Upper lobe of right lung (tissue), 1 donor: ENCODE measurements at regions not wholly inside any gene's neighbourhood (a gene's known extent, or its start where the extent isn't known, plus 50 kb on each side); places are given as distances from the start of the nearest gene placed in this dataset.
A peak's percentile ranks its signal among the peaks of the same experiment; 100 is the strongest.

ENCODE experiments used
- ATAC-seq: fragments of 200-7000 bp; cut with Tn5 transposase; one replicate; pipeline ENCODE4 v1.9.1; 2020; ENCODE audit warnings: mild to moderate bottlenecking, moderate library complexity
- DNase-seq: peaks from one replicate; pipeline ENCODE4 v3.0.0-alpha.2; 2020
- H3K27ac ChIP-seq: fragments of 200-600 bp; one replicate; pipeline ENCODE4 v1.8.0; 2022
- H3K27me3 ChIP-seq: fragments of 200-600 bp; one replicate; pipeline ENCODE4 v1.8.0; 2022; ENCODE audit warnings: mild to moderate bottlenecking
- H3K36me3 ChIP-seq: fragments of 200-600 bp; one replicate; pipeline ENCODE4 v1.8.0; 2022
- H3K4me1 ChIP-seq: fragments of 200-600 bp; one replicate; pipeline ENCODE4 v1.8.0; 2022
- H3K4me3 ChIP-seq: fragments of 200-600 bp; one replicate; pipeline ENCODE4 v1.8.0; 2022; ENCODE audit warnings: mild to moderate bottlenecking
- H3K9me3 ChIP-seq: fragments of 200-600 bp; one replicate; pipeline ENCODE4 v1.8.0; 2022
- intact Hi-C: fragments of 100-400 bp; cut with DNase I; formaldehyde crosslinking; loops from one replicate; pipeline ENCODE4 v1.11.0; 2022
- TF ChIP-seq, protein P1 (sequence below): fragments of 200-600 bp; IDR thresholded peaks from one replicate; pipeline ENCODE4 v1.8.0; 2022; ENCODE audit warnings: antibody characterized with exemption
- donor health status: DM: no; HTN: yes; CAD: no; lungs with severe emphysema.

DNA sequence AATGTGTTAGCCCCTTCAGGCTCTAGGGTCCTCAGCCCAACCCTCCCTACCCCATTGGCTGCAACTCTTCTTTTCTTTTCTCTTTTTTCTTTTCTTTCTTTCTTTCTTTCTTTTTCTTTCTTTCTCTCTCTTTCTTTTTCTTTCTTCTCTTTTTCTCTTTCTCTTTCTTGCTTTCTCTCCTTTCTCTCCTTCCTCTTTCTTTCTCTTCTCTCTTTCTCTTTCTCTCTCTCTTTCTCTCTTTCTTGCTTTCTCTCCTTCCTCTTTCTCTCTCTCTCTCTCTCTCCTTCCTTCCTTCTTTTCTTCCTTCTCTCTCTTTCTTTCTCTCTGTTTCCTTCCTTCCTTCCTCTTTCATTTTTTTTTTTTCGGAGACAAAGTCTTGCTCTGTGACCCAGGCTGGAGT is 458.9 kb downstream of the TYW1 start:
- Histone ChIP-seq H3K9me3 (no peaks in the 10 kb centered on the region), H3K36me3 (no peaks in the 10 kb centered on the region), H3K27ac (no peak overlapping the region), H3K4me1 (no peaks in the 10 kb centered on the region), H3K27me3 (no peaks in the 10 kb centered on the region), H3K4me3 (no peak overlapping the region)
- DNase-seq: no peak
- intact Hi-C loops: no loop called here
- ATAC-seq: no peak
- TF ChIP-seq, protein P1, sequence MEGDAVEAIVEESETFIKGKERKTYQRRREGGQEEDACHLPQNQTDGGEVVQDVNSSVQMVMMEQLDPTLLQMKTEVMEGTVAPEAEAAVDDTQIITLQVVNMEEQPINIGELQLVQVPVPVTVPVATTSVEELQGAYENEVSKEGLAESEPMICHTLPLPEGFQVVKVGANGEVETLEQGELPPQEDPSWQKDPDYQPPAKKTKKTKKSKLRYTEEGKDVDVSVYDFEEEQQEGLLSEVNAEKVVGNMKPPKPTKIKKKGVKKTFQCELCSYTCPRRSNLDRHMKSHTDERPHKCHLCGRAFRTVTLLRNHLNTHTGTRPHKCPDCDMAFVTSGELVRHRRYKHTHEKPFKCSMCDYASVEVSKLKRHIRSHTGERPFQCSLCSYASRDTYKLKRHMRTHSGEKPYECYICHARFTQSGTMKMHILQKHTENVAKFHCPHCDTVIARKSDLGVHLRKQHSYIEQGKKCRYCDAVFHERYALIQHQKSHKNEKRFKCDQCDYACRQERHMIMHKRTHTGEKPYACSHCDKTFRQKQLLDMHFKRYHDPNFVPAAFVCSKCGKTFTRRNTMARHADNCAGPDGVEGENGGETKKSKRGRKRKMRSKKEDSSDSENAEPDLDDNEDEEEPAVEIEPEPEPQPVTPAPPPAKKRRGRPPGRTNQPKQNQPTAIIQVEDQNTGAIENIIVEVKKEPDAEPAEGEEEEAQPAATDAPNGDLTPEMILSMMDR: no peak

DNA sequence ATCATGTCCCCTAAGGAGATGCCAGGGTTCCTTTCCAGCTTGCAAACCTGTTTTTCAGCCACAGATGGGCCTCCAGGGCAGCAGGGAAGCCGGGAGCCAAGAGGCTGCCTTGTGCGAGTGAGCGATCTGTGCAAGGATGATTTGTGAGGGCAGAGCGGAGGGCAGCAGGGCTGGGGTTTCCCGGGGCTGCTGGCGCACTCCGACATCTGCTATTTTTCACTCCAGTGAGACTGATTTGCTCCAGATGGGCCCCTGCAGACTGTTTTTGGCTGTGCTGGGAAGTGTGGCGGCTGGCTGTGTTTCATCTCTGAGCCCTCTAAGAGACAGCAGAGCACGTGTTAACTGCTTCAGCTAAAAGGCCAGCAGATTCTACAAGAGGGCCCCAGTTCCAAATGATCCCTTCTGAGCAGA is 466.2 kb downstream of the TYW1 start:
- no peak overlapping the region for H3K4me3 ChIP-seq
- H3K27ac ChIP-seq: no peak overlapping the region
- H3K36me3 ChIP-seq: no peaks in the 10 kb centered on the region
- DNase-seq (peak; percentile 67), ATAC-seq (peak; percentile 75)
- peaks cover 4% of the 10 kb centered on the region for H3K4me1 ChIP-seq
- H3K27me3 ChIP-seq: no peaks in the 10 kb centered on the region
- TF ChIP-seq, protein P1: no peak
- no peaks in the 10 kb centered on the region for H3K9me3 ChIP-seq
- intact Hi-C loops: no loop called here

DNA sequence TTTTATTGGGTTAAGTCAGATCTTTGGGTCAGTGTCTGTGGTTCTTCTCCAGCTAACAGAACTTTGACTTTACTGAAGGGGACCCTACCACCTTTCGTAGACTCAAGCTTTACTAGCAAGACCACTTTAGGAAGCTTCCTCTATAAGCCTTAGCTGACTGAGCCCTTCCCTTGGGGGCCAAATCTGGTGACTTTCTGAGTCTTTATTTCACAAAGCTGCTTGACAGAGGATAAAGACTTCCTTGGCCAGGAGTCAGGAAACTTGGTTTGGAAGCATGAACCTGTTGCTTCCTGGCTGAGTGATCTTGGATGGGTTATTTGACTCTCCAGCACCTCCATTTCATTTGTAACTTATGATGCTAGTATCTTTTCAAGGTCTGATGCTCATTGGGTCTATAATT is 466.7 kb downstream of the TYW1 start:
- Histone ChIP-seq H3K36me3 (no peaks in the 10 kb centered on the region), H3K27me3 (no peaks in the 10 kb centered on the region), H3K4me3 (no peak overlapping the region), H3K9me3 (no peaks in the 10 kb centered on the region), H3K4me1 (peaks cover 4% of the 10 kb centered on the region), H3K27ac (no peak overlapping the region)
- ATAC-seq: no peak
- no peak for DNase-seq
- intact Hi-C loops: no loop called here
- TF ChIP-seq, protein P1: no peak

DNA sequence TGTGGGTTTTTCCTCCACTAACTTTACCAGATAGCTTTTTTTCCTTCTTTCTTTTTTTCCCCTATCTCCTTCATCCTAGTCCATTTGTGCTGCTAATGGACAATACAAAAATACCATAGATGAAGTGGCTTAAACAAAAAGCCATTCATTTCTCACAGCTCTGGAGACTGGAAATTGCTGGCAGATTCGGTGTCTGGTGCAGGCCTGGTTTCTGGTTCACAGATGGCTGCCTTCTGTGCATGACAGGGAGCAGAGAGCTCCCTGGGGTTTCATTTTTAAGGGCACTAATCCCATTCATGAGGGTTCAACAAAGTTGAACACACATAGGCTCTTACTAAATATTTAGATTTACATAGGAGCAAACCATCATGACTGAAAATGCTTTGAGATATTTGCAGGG is 467.4 kb downstream of the TYW1 start:
- TF ChIP-seq, protein P1: no peak
- Histone ChIP-seq H3K9me3 (no peaks in the 10 kb centered on the region), H3K27me3 (no peaks in the 10 kb centered on the region), H3K36me3 (no peaks in the 10 kb centered on the region), H3K4me3 (no peak overlapping the region), H3K4me1 (peaks cover 4% of the 10 kb centered on the region), H3K27ac (no peak overlapping the region)
- no peak for DNase-seq
- intact Hi-C loops: no loop called here
- no peak for ATAC-seq

DNA sequence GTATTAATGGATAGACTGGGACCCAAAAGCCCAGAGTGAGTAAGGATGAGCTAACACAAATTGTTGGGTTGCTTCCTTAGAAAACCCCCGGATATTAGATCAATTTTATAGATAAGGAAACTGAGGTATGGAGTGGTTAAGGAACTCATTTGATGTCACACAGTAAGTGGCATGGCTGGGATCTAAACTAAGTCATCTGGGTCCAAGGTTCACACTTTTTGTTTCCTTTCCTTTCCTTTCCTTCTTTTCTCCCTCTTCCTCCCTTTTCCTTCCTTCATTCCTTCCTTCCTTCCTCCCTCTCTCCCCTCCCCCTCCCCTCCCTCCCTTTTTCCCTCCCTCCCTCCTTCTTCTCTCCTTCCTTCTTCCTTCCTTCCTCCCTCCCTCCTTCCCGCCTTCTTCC is 469.5 kb downstream of the TYW1 start:
- H3K9me3 ChIP-seq: no peaks in the 10 kb centered on the region
- no peak overlapping the region for H3K4me3 ChIP-seq
- H3K4me1 ChIP-seq: peaks cover 4% of the 10 kb centered on the region
- no peaks in the 10 kb centered on the region for H3K27me3 ChIP-seq
- DNase-seq (no peak), ATAC-seq (no peak)
- TF ChIP-seq, protein P1: no peak
- no peaks in the 10 kb centered on the region for H3K36me3 ChIP-seq
- intact Hi-C loops: no loop called here
- no peak overlapping the region for H3K27ac ChIP-seq

DNA sequence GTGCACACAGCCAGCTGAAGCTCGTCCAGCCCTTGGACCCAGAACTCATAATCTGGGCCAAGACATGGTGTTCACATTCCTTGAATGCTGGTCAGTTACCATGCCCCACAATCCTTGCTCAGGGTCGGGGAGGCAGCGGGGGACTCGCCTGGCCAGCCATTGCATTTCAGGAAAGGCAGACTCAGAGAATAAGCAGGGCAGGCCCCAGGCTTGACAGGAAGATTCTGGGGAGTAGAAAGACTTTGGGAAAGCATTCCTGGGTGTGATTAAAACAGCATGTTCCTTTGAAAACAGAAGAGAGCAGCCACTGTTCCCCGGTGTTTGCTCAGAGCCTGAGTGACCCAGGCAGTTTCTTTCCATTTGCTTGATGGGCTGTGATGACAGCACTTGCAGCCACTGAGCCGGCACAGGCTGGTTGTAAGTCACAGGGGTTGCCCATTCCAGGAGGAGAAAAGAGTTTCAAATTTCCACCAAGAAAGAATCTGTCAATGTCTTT is 473.7 kb downstream of the TYW1 start:
- ATAC-seq: peak; percentile 59
- TF ChIP-seq, protein P1: no peak
- no peaks in the 10 kb centered on the region for H3K4me1 ChIP-seq
- no peak for DNase-seq
- H3K4me3 ChIP-seq: no peak overlapping the region
- intact Hi-C loops: no loop called here
- no peaks in the 10 kb centered on the region for H3K9me3 ChIP-seq
- no peak overlapping the region for H3K27ac ChIP-seq
- no peaks in the 10 kb centered on the region for H3K36me3 ChIP-seq
- no peaks in the 10 kb centered on the region for H3K27me3 ChIP-seq
